BJ (cell line): ENCODE measurements at regions not wholly inside any gene's neighbourhood (a gene's known extent, or its start where the extent isn't known, plus 50 kb on each side); places are given as distances from the start of the nearest gene placed in this dataset.

ENCODE experiments used
- CTCF ChIA-PET: fragments of 350-600 bp; formaldehyde crosslinking; extraction: SDS; loops from one replicate; lab custom pipeline; 2021; ENCODE audit warnings: antibody characterized with exemption, inconsistent platforms; lab: Yijun Ruan, JAX
- POLR2A ChIA-PET: fragments of 300-600 bp; sonication (Branson Sonifier 250); formaldehyde crosslinking; extraction: SDS; loops from one replicate; lab custom pipeline; 2021; ENCODE audit warnings: antibody characterized with exemption; lab: Charles Lee
- DNase-seq: peaks from one replicate; pipeline ENCODE4 v3.0.0-alpha.2; 2011; ENCODE audit warnings: low read depth
- H3K27me3 ChIP-seq: 2 replicates; pipeline ENCODE4 v1.6.0; 2011; ENCODE audit warnings: low read length; ENCODE audit not compliant: control insufficient read depth, insufficient read depth
- H3K36me3 ChIP-seq: 2 replicates; pipeline ENCODE4 v1.5.1; 2011; ENCODE audit warnings: low read length; ENCODE audit not compliant: control insufficient read depth, insufficient read depth
- H3K4me3 ChIP-seq: 2 replicates; pipeline ENCODE4 v1.5.1; 2011; ENCODE audit warnings: low read depth, mild to moderate bottlenecking, control low read depth, low read length
- CTCF ChIP-seq: IDR thresholded peaks from 2 replicates; pipeline ENCODE4 v1.5.1; 2011; ENCODE audit warnings: low read depth, mild to moderate bottlenecking, control low read depth, inconsistent platforms, low read length, moderate library complexity; ENCODE audit not compliant: insufficient read depth

DNA sequence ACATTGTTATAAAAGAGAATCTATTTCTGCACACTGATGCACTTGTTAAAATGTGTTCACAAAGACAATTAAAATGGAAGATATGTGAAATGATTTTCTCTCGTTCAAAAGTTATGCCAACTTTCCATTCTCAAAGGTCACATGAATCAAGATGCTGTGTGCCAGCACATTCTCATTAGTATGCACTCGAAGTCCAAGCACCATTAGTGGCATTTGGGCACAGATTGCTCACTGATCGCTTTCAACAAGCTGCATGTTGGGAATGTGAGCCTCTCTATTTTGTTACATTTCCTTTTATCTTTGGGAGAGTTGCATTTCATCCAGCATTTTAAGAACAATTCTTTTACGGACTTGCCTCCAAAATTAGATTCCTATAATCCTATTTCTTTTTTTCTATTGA is 398.9 kb downstream of the FBXO15 start:
- no peaks in the 10 kb centered on the region for H3K36me3 ChIP-seq
- H3K4me3 ChIP-seq: no peak overlapping the region
- ChIA-PET CTCF (no interaction called here), POLR2A (no interaction called here)
- TF ChIP-seq CTCF: no peak
- DNase-seq: no peak
- no peaks in the 10 kb centered on the region for H3K27me3 ChIP-seq

DNA sequence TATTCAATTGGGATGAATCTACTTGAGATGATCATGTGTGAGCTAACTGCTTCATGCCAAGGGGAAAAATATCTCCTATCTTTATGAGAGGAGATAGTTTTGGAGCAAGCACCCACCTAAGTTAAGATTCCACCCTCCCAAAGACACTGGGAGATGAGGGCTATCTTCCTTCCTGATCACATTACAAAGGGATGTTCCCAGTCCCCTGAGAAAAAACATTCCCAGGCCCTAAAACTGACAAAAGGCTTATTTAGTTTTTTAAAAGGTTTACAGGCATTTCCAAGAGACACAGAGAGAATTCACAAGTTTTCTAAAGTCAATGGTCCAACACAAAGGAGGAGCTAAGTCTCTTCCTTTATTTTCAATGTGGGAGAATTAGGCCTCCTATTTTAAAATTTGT is 401.5 kb downstream of the FBXO15 start:
- no peak for TF ChIP-seq CTCF
- H3K36me3 ChIP-seq: no peaks in the 10 kb centered on the region
- no peaks in the 10 kb centered on the region for H3K27me3 ChIP-seq
- ChIA-PET POLR2A (no interaction called here), CTCF (no interaction called here)
- no peak overlapping the region for H3K4me3 ChIP-seq
- DNase-seq: no peak

DNA sequence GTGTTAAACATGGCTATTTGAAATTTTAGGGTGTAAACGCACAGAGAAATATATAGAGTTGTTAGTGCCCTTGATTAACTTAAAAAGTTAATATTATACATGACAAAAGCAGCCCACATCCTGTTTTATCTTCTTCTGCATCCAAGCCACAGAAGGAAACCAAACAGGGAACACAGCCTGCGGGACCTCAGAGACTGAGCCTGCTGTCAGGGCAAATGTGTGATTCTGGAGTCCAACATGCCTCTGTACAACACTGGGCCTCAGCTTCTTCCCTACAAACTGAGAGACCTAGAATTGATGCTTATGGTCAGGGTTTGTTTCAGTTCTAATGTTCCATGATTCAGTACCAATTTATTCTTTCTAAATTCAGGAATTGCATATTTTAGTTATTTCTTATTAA is 404.7 kb downstream of the FBXO15 start:
- ChIA-PET POLR2A (no interaction called here), CTCF (interaction anchor here (0.7 kb wide), 1 partner anchor 44 kb away, joined by 3 read pairs; no protein-coding TSS in a partner anchor)
- H3K36me3 ChIP-seq: no peaks in the 10 kb centered on the region
- H3K4me3 ChIP-seq: no peak overlapping the region
- DNase-seq: no peak
- no peaks in the 10 kb centered on the region for H3K27me3 ChIP-seq
- TF ChIP-seq CTCF: no peak

DNA sequence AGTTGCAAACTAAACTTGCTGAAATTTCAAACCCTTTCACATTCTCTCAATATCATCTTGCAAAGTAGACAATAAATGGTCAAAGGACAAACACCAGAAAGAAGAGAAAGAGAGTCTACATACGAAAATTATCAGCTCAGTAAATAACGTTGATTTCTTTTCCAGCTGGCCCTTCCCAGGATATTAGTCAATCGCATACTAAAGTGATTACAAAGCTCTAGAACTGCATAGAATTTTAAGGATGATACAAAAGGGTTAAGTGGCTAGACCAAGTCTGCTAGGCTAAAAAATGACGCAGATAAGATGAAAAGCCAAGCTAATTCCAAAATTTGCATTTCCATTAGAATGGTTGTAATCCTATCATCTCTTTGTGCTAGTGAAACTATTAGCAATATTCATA is 405.7 kb downstream of the FBXO15 start:
- H3K4me3 ChIP-seq: no peak overlapping the region
- ChIA-PET CTCF (no interaction called here), POLR2A (no interaction called here)
- no peaks in the 10 kb centered on the region for H3K27me3 ChIP-seq
- no peak for TF ChIP-seq CTCF
- no peaks in the 10 kb centered on the region for H3K36me3 ChIP-seq
- no peak for DNase-seq

DNA sequence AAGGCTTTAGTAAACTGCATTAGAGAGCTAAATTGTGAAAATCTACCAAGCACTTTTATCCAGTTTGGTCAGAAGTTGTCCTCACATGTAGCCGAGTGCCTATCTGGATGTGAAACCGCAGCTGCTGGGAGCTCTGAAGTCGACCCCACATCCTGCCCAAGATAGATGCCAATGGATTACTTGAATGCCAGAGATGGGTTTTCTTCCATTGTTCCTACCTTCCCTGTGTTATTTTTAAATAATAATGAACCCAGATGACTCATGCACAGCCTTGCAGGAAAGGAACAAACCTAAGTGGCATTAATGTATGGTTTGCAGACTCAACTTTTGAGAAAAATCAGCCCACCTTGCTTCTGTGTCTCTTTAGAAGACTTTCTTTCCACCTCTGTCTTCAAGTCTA is 408.5 kb downstream of the FBXO15 start:
- ChIA-PET POLR2A (no interaction called here), CTCF (no interaction called here)
- H3K27me3 ChIP-seq: no peaks in the 10 kb centered on the region
- no peak for DNase-seq
- no peak overlapping the region for H3K4me3 ChIP-seq
- no peaks in the 10 kb centered on the region for H3K36me3 ChIP-seq
- no peak for TF ChIP-seq CTCF
